ENCODE measurements at regions not wholly inside any gene's neighbourhood (a gene's known extent, or its start where the extent isn't known, plus 50 kb on each side); places are given as distances from the start of the nearest gene placed in this dataset.
"Not testable (repeated sequence)": the region's sequence is repeated elsewhere in the genome, so short reads cannot be mapped to it uniquely, and the experiment has no call there.

GRCh38 chr16:88176591-88177180, 206.1 kb upstream of the ZNF469 start:
- CTCF ChIA-PET; H3K4me3 ChIP-seq (ENCODE audit: low read depth, low read length); H3K4me1 ChIP-seq (ENCODE audit: control insufficient read depth, insufficient read depth, low read length); H3K9me3 ChIP-seq (ENCODE audit: control insufficient read depth, insufficient read depth, low read depth, low read length); H3K36me3 ChIP-seq (ENCODE audit: control insufficient read depth in 2 of 2, insufficient read depth in 1 of 2, low read length in 2 of 2); POLR2A ChIA-PET; H3K27ac ChIP-seq (ENCODE audit: extremely low read depth, low read depth, low read length): not testable (repeated sequence)

- CTCF ChIA-PET; POLR2A ChIA-PET; H3K27ac ChIP-seq (ENCODE audit: extremely low read depth, low read depth, low read length); H3K36me3 ChIP-seq (ENCODE audit: control insufficient read depth in 2 of 2, insufficient read depth in 1 of 2, low read length in 2 of 2); H3K4me3 ChIP-seq (ENCODE audit: low read depth, low read length); H3K9me3 ChIP-seq (ENCODE audit: control insufficient read depth, insufficient read depth, low read depth, low read length); H3K4me1 ChIP-seq (ENCODE audit: control insufficient read depth, insufficient read depth, low read length): not testable (repeated sequence)
Measured at GRCh38 chr16:88178251-88178650, 204.5 kb upstream of the ZNF469 start.

GRCh38 chr16:88178896-88179295, 203.9 kb upstream of the ZNF469 start:
- H3K9me3 ChIP-seq (ENCODE audit: control insufficient read depth, insufficient read depth, low read depth, low read length); H3K4me3 ChIP-seq (ENCODE audit: low read depth, low read length); H3K27ac ChIP-seq (ENCODE audit: extremely low read depth, low read depth, low read length): not testable (repeated sequence)

GRCh38 chr16:88182967-88183881, 199.5 kb upstream of the ZNF469 start:
- H3K27ac ChIP-seq (ENCODE audit: extremely low read depth, low read depth, low read length); H3K36me3 ChIP-seq (ENCODE audit: control insufficient read depth in 2 of 2, insufficient read depth in 1 of 2, low read length in 2 of 2); POLR2A ChIA-PET; CTCF ChIA-PET; H3K4me1 ChIP-seq (ENCODE audit: control insufficient read depth, insufficient read depth, low read length); H3K9me3 ChIP-seq (ENCODE audit: control insufficient read depth, insufficient read depth, low read depth, low read length); H3K4me3 ChIP-seq (ENCODE audit: low read depth, low read length): not testable (repeated sequence)

More at GRCh38 chr16:88178896-88179295, 203.9 kb upstream of the ZNF469 start:
- H3K4me1 ChIP-seq (ENCODE audit: control insufficient read depth, insufficient read depth, low read length); POLR2A ChIA-PET; H3K36me3 ChIP-seq (ENCODE audit: control insufficient read depth in 2 of 2, insufficient read depth in 1 of 2, low read length in 2 of 2); CTCF ChIA-PET: not testable (repeated sequence)

- H3K4me3 ChIP-seq (ENCODE audit: low read depth, low read length); H3K9me3 ChIP-seq (ENCODE audit: control insufficient read depth, insufficient read depth, low read depth, low read length); H3K36me3 ChIP-seq (ENCODE audit: control insufficient read depth in 2 of 2, insufficient read depth in 1 of 2, low read length in 2 of 2); H3K27ac ChIP-seq (ENCODE audit: extremely low read depth, low read depth, low read length); CTCF ChIA-PET; H3K4me1 ChIP-seq (ENCODE audit: control insufficient read depth, insufficient read depth, low read length); POLR2A ChIA-PET: not testable (repeated sequence)
Measured at GRCh38 chr16:88184053-88184452, 198.7 kb upstream of the ZNF469 start.

GRCh38 chr16:88184566-88185355, 198.0 kb upstream of the ZNF469 start:
- H3K4me1 ChIP-seq (ENCODE audit: control insufficient read depth, insufficient read depth, low read length); H3K4me3 ChIP-seq (ENCODE audit: low read depth, low read length); POLR2A ChIA-PET; H3K27ac ChIP-seq (ENCODE audit: extremely low read depth, low read depth, low read length); H3K9me3 ChIP-seq (ENCODE audit: control insufficient read depth, insufficient read depth, low read depth, low read length); CTCF ChIA-PET; H3K36me3 ChIP-seq (ENCODE audit: control insufficient read depth in 2 of 2, insufficient read depth in 1 of 2, low read length in 2 of 2): not testable (repeated sequence)

- H3K4me1 ChIP-seq (ENCODE audit: control insufficient read depth, insufficient read depth, low read length); H3K9me3 ChIP-seq (ENCODE audit: control insufficient read depth, insufficient read depth, low read depth, low read length); H3K36me3 ChIP-seq (ENCODE audit: control insufficient read depth in 2 of 2, insufficient read depth in 1 of 2, low read length in 2 of 2); H3K4me3 ChIP-seq (ENCODE audit: low read depth, low read length); H3K27ac ChIP-seq (ENCODE audit: extremely low read depth, low read depth, low read length); CTCF ChIA-PET; POLR2A ChIA-PET: not testable (repeated sequence)
Measured at GRCh38 chr16:88185406-88185805, 197.4 kb upstream of the ZNF469 start.

- H3K9me3 ChIP-seq (ENCODE audit: control insufficient read depth, insufficient read depth, low read depth, low read length); H3K27ac ChIP-seq (ENCODE audit: extremely low read depth, low read depth, low read length); H3K4me3 ChIP-seq (ENCODE audit: low read depth, low read length); H3K4me1 ChIP-seq (ENCODE audit: control insufficient read depth, insufficient read depth, low read length); CTCF ChIA-PET; POLR2A ChIA-PET; H3K36me3 ChIP-seq (ENCODE audit: control insufficient read depth in 2 of 2, insufficient read depth in 1 of 2, low read length in 2 of 2): not testable (repeated sequence)
Measured at GRCh38 chr16:88185976-88186888, 196.5 kb upstream of the ZNF469 start.

GRCh38 chr16:88186889-88187870, 195.6 kb upstream of the ZNF469 start:
- CTCF ChIA-PET, result not testable (repeated sequence)

More at GRCh38 chr16:88186889-88187870, 195.6 kb upstream of the ZNF469 start:
- POLR2A ChIA-PET; H3K4me1 ChIP-seq (ENCODE audit: control insufficient read depth, insufficient read depth, low read length); H3K4me3 ChIP-seq (ENCODE audit: low read depth, low read length); H3K27ac ChIP-seq (ENCODE audit: extremely low read depth, low read depth, low read length); H3K9me3 ChIP-seq (ENCODE audit: control insufficient read depth, insufficient read depth, low read depth, low read length); H3K36me3 ChIP-seq (ENCODE audit: control insufficient read depth in 2 of 2, insufficient read depth in 1 of 2, low read length in 2 of 2): not testable (repeated sequence)
